ENCODE measurements at regions not wholly inside any gene's neighbourhood (a gene's known extent, or its start where the extent isn't known, plus 50 kb on each side); places are given as distances from the start of the nearest gene placed in this dataset.

GRCh38 chr6:15839969-15840541 lies 177.2 kb upstream of the DTNBP1 start:
- no peaks in the 10 kb centered on the region for H3K36me3 ChIP-seq (ENCODE audit: control insufficient read depth, insufficient read depth, low read length)
- no peaks in the 10 kb centered on the region for H3K4me1 ChIP-seq
- H3K27ac Mint-ChIP-seq (ENCODE audit: unreplicated experiment), result no peak overlapping the region
- intact Hi-C loops (cut with micrococcal nuclease; ENCODE audit: unreplicated experiment), result no loop called here
- H3K27me3 Mint-ChIP-seq (ENCODE audit: insufficient read depth, unreplicated experiment), result peaks cover 12% of the 10 kb centered on the region
- TF ChIP-seq CTCF (IDR thresholded peaks at IDR 0.05; ENCODE audit: insufficient read depth in 1 of 2, low read depth in 1 of 2, low read length in 1 of 2, severe bottlenecking in 1 of 2, unreplicated experiment in 1 of 2), result no peak
- BruUV-seq (replicated peaks), result no TSS peak
- CTCF ChIA-PET, result no interaction called here
- H3K9me3 Mint-ChIP-seq (ENCODE audit: unreplicated experiment), result no peaks in the 10 kb centered on the region
- H3K27me3 ChIP-seq (replicated peaks; ENCODE audit: control insufficient read depth, insufficient read depth, low read length), result no peaks in the 10 kb centered on the region
- no peaks in the 10 kb centered on the region for H3K36me3 Mint-ChIP-seq (ENCODE audit: insufficient read depth, unreplicated experiment)
- POLR2A ChIA-PET, result no interaction called here
- DNase-seq, result no peak
- H3K4me3 Mint-ChIP-seq (ENCODE audit: unreplicated experiment), result no peak overlapping the region
- H3K4me3 ChIP-seq (ENCODE audit: low read depth, low read length), result no peak overlapping the region
- no peaks in the 10 kb centered on the region for H3K9me3 ChIP-seq
- no peaks in the 10 kb centered on the region for H3K4me1 Mint-ChIP-seq (ENCODE audit: low read depth, unreplicated experiment)

GRCh38 chr6:15837205-15837604 lies 174.4 kb upstream of the DTNBP1 start:
- Mint-ChIP-seq H3K36me3 (ENCODE audit: insufficient read depth, unreplicated experiment) (no peaks in the 10 kb centered on the region), H3K4me1 (ENCODE audit: low read depth, unreplicated experiment) (no peaks in the 10 kb centered on the region), H3K4me3 (ENCODE audit: unreplicated experiment) (no peak overlapping the region), H3K9me3 (ENCODE audit: unreplicated experiment) (no peaks in the 10 kb centered on the region), H3K27me3 (ENCODE audit: insufficient read depth, unreplicated experiment) (peaks cover 12% of the 10 kb centered on the region), H3K27ac (ENCODE audit: unreplicated experiment) (no peak overlapping the region)
- ChIA-PET CTCF (no interaction called here), POLR2A (no interaction called here)
- no peaks in the 10 kb centered on the region for H3K36me3 ChIP-seq (ENCODE audit: control insufficient read depth, insufficient read depth, low read length)
- intact Hi-C loops (cut with micrococcal nuclease; ENCODE audit: unreplicated experiment), result no loop called here
- no peaks in the 10 kb centered on the region for H3K27me3 ChIP-seq (replicated peaks; ENCODE audit: control insufficient read depth, insufficient read depth, low read length)
- no peak for TF ChIP-seq CTCF (IDR thresholded peaks at IDR 0.05; ENCODE audit: insufficient read depth in 1 of 2, low read depth in 1 of 2, low read length in 1 of 2, severe bottlenecking in 1 of 2, unreplicated experiment in 1 of 2)
- H3K4me3 ChIP-seq (ENCODE audit: low read depth, low read length), result no peak overlapping the region
- no peak for DNase-seq
- H3K4me1 ChIP-seq, result no peaks in the 10 kb centered on the region
- no TSS peak for BruUV-seq (replicated peaks)
- H3K9me3 ChIP-seq, result no peaks in the 10 kb centered on the region

- ChIA-PET CTCF (no interaction called here), POLR2A (interaction anchor here (0.6 kb wide), 1 partner anchor 131 kb away, joined by 4 read pairs; no protein-coding TSS in a partner anchor)
- no peak for TF ChIP-seq CTCF (IDR thresholded peaks at IDR 0.05; ENCODE audit: insufficient read depth in 1 of 2, low read depth in 1 of 2, low read length in 1 of 2, severe bottlenecking in 1 of 2, unreplicated experiment in 1 of 2)
- Mint-ChIP-seq H3K27ac (ENCODE audit: unreplicated experiment) (no peak overlapping the region), H3K36me3 (ENCODE audit: insufficient read depth, unreplicated experiment) (no peaks in the 10 kb centered on the region), H3K4me1 (ENCODE audit: low read depth, unreplicated experiment) (no peaks in the 10 kb centered on the region), H3K9me3 (ENCODE audit: unreplicated experiment) (no peaks in the 10 kb centered on the region), H3K27me3 (ENCODE audit: insufficient read depth, unreplicated experiment) (peaks cover 7% of the 10 kb centered on the region), H3K4me3 (ENCODE audit: unreplicated experiment) (no peak overlapping the region)
- no peaks in the 10 kb centered on the region for H3K4me1 ChIP-seq
- H3K27me3 ChIP-seq (replicated peaks; ENCODE audit: control insufficient read depth, insufficient read depth, low read length), result no peaks in the 10 kb centered on the region
- H3K4me3 ChIP-seq (ENCODE audit: low read depth, low read length), result no peak overlapping the region
- no peak for DNase-seq
- intact Hi-C loops (cut with micrococcal nuclease; ENCODE audit: unreplicated experiment), result no loop called here
- H3K9me3 ChIP-seq, result no peaks in the 10 kb centered on the region
- H3K36me3 ChIP-seq (ENCODE audit: control insufficient read depth, insufficient read depth, low read length), result no peaks in the 10 kb centered on the region
- BruUV-seq (replicated peaks), result no TSS peak
Measured at GRCh38 chr6:15832841-15833240, 170.0 kb upstream of the DTNBP1 start.
